SK-N-MC (cell line): ENCODE measurements at regions not wholly inside any gene's neighbourhood (a gene's known extent, or its start where the extent isn't known, plus 50 kb on each side); places are given as distances from the start of the nearest gene placed in this dataset.

Source experiments
- DNase-seq: peaks from one replicate; pipeline ENCODE4 v3.0.0-alpha.2; 2011; ENCODE audit warnings: low read depth, low spot score
- H3K27ac ChIP-seq: fragments of 200-600 bp; sonication (generic); 2 replicates; pipeline ENCODE4 v1.5.1; 2016; ENCODE audit warnings: mixed run types
- H3K36me3 ChIP-seq: fragments of 200-600 bp; sonication (generic); 2 replicates; pipeline ENCODE4 v1.6.1; 2017; ENCODE audit warnings: antibody characterized with exemption, low read length, mixed read lengths; ENCODE audit not compliant: insufficient read depth
- H3K4me3 ChIP-seq: fragments of 200-600 bp; sonication (generic); 2 replicates; pipeline ENCODE4 v1.5.1; 2016
- H3K9ac ChIP-seq: fragments of 200-600 bp; sonication (generic); 2 replicates; pipeline ENCODE4 v1.8.0; 2017; ENCODE audit warnings: mixed run types, mixed read lengths; ENCODE audit not compliant: insufficient read length
- H3K9me3 ChIP-seq: fragments of 200-600 bp; sonication (generic); 2 replicates; pipeline ENCODE4 v1.6.1; 2017; ENCODE audit warnings: low read depth, mild to moderate bottlenecking, antibody characterized with exemption, low read length, moderate library complexity, mixed read lengths
- EZH2 ChIP-seq: fragments of 200-600 bp; sonication (generic); IDR thresholded peaks from one replicate; pipeline ENCODE4 v1.6.1; 2017; ENCODE audit warnings: antibody characterized with exemption
- FOXP2 ChIP-seq: optimal IDR thresholded peaks from 2 replicates; pipeline ENCODE3; 2011; ENCODE audit warnings: mild to moderate bottlenecking, moderate library complexity; ENCODE audit not compliant: insufficient read depth; ENCODE audit errors: extremely low read length, control extremely low read depth
- POLR2AphosphoS5 ChIP-seq: IDR thresholded peaks from 2 replicates; pipeline ENCODE4 v1.6.1; 2012; ENCODE audit warnings: mild to moderate bottlenecking, low read depth, low read length, borderline replicate concordance

DNA sequence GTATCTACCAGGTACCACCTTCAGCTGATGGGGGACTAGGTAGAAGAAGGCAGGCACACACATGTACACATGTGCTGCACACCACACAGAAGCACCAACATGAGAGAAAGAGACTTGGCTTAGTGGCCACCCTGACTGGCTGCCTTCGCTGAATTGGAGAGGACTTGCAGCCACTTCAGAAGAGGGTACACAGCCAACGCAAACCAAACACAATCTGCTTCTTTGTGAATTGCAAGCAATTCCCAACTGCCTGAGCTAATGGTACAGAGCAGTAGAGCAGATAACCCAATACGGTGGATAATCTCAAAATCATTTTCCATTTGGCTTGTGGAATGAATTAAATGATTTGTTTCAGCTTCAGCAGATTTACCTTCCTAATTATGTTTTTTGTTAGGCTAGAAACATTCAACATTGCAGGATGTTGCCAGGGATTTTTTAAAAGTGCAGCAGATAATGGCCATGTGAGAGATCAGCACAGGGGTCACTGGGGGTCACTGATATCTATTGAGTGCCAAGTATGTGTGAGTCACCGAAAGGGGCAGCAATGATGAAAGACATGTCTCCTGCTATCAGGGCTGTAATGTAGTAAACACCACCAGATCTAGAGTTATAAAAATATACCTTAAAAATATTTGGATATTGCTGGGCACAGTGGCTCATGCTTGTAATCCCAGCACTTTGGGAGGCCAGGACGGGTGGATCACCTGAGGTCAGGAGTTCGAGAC is 652.6 kb downstream of the BCL11A start:
- no peak overlapping the region for H3K4me3 ChIP-seq
- TF ChIP-seq FOXP2 (no peak), EZH2 (no peak), POLR2AphosphoS5 (no peak)
- H3K27ac ChIP-seq = no peak overlapping the region
- H3K36me3 ChIP-seq = no peaks in the 10 kb centered on the region
- DNase-seq = no peak
- H3K9ac ChIP-seq = no peak overlapping the region
- no peaks in the 10 kb centered on the region for H3K9me3 ChIP-seq

DNA sequence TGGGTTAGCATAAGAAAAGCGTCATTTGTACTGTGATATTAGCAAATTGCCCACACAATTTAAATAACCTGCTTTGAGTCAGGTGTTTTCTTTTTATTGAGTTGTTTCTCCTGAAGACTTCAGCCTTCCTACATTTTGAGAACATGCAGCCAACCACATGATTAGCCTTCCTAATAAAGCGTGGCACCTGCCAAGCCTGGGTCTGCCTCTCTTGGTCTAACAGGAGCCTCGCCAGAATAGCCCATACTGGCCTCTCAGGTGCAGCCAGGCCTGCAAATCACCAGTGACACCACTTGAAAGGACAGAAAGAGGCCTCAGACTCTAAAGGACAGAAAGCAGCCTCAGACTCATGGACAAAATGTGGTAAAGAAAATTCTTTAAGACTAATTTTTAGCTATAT is 653.8 kb downstream of the BCL11A start:
- Histone ChIP-seq H3K9ac (no peak overlapping the region), H3K27ac (no peak overlapping the region), H3K36me3 (no peaks in the 10 kb centered on the region), H3K9me3 (no peaks in the 10 kb centered on the region), H3K4me3 (no peak overlapping the region)
- DNase-seq = no peak
- TF ChIP-seq FOXP2 = no peak
- no peak for TF ChIP-seq EZH2
- TF ChIP-seq POLR2AphosphoS5 = no peak

DNA sequence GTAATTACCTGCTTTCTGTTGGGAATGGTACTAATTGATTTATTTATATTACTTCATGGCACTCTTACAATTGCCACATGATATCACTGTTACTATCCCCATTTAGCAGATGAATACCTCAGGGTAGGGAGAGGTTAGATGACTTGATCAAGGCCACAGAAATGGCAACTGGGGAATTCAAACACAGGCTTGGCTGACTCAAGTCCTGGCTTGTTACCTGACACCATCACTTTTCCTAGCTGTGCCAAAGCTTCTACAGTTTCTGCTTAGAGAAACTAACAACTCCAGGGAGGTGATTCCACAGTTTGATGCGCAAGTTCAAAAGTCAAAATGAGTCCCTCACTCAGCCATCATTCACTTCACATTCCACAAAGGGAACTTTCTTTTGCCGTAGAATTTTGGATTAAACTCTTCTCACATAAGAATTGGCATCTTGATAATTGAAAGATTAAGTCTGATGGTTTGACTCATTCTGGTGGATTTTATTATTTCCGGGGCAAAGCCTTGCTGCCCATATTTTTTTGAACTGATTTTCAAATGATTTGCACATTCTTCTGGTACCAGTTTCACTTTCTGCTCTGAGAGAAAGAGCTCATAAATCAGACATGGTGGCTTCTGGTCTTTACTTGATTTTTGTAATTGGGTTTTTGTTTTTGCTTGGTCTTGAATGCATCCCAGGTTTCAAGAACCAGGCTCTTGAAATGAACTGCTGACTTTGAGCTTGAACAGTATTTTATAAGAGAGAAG is 656.8 kb downstream of the BCL11A start:
- no peaks in the 10 kb centered on the region for H3K9me3 ChIP-seq
- H3K4me3 ChIP-seq = no peak overlapping the region
- no peaks in the 10 kb centered on the region for H3K36me3 ChIP-seq
- TF ChIP-seq EZH2 = no peak
- TF ChIP-seq FOXP2 = no peak
- no peak for TF ChIP-seq POLR2AphosphoS5
- H3K27ac ChIP-seq = no peak overlapping the region
- H3K9ac ChIP-seq = no peak overlapping the region
- DNase-seq = no peak

DNA sequence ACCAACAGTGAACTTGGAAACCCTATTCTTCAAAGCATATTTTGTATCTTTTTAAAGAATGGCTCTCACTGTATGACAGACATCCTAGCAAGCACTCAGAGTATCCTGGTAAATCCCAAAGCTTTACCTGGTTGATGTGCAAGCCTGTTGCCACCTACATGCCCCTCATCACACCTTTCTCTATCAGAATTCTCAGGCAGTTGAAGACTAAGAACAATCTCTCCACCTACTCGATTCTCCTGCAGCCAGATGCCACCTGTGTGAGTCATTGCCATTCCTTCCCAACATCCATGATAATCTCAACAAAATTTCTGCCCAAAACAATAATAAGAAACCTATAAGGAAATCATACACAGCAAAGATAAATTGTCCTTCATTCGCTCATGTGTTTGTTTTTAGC is 659.8 kb downstream of the BCL11A start:
- TF ChIP-seq FOXP2 = no peak
- no peak for TF ChIP-seq EZH2
- no peak for TF ChIP-seq POLR2AphosphoS5
- H3K27ac ChIP-seq = no peak overlapping the region
- H3K9me3 ChIP-seq = no peaks in the 10 kb centered on the region
- no peak for DNase-seq
- no peak overlapping the region for H3K4me3 ChIP-seq
- no peaks in the 10 kb centered on the region for H3K36me3 ChIP-seq
- H3K9ac ChIP-seq = no peak overlapping the region

DNA sequence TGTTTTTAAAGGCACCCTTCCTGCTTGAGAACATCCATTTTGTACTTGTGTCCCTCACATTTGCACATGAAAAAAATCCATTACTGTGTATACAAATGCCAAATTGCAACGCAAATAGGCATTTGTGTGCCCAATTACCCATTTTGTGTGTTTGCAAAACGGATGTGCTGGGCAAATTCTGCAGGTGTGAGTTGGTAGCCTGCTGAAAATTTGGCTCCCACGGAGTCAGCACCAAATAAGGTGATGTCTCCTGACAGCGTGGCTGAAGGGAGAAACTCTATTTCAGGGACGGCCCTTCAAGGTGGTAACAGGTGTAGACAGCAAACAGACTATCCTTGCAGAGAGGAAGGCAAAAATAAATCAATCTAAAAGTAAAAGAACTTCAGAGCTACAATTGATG is 661.1 kb downstream of the BCL11A start:
- TF ChIP-seq FOXP2 (no peak), POLR2AphosphoS5 (no peak), EZH2 (no peak)
- no peak for DNase-seq

DNA sequence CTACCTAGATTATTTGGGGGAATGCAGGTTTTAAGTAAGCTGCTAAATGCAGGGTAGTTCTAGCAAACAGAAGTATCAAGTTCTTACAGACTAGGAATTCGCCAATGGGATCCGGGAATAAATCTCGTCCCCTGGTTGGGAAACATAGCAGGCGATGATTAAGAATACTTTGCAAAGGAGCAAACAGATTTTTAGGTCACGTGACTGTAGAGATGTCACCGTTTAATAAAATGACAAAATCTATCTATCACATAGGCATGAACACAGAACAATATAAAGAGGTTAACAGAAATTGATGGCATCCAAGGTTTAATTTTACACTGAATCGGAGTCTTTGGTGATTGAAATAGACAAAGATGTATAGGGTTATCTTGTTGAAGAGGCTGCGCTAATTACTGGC is 664.1 kb downstream of the BCL11A start:
- Histone ChIP-seq H3K4me3 (no peak overlapping the region), H3K9me3 (no peaks in the 10 kb centered on the region), H3K27ac (no peak overlapping the region), H3K36me3 (no peaks in the 10 kb centered on the region), H3K9ac (no peak overlapping the region)
- no peak for TF ChIP-seq POLR2AphosphoS5
- no peak for TF ChIP-seq EZH2
- no peak for TF ChIP-seq FOXP2
- no peak for DNase-seq

More for the DNA sequence above, 661.1 kb downstream of the BCL11A start:
- H3K9me3 ChIP-seq = no peaks in the 10 kb centered on the region
- no peaks in the 10 kb centered on the region for H3K36me3 ChIP-seq
- H3K4me3 ChIP-seq = no peak overlapping the region
- no peak overlapping the region for H3K9ac ChIP-seq
- H3K27ac ChIP-seq = no peak overlapping the region

- Histone ChIP-seq H3K9me3 (no peaks in the 10 kb centered on the region), H3K27ac (no peak overlapping the region), H3K9ac (no peak overlapping the region), H3K4me3 (no peak overlapping the region), H3K36me3 (no peaks in the 10 kb centered on the region)
- no peak for DNase-seq
- no peak for TF ChIP-seq POLR2AphosphoS5
- TF ChIP-seq EZH2 = no peak
- no peak for TF ChIP-seq FOXP2
Measured at GRCh38 chr2:59888706-59889105, 664.7 kb downstream of the BCL11A start.

GRCh38 chr2:59888015-59888414 is 665.4 kb downstream of the BCL11A start:
- no peak for DNase-seq
- Histone ChIP-seq H3K36me3 (no peaks in the 10 kb centered on the region), H3K27ac (no peak overlapping the region), H3K9me3 (no peaks in the 10 kb centered on the region), H3K4me3 (no peak overlapping the region), H3K9ac (no peak overlapping the region)
- TF ChIP-seq EZH2 (no peak), FOXP2 (no peak), POLR2AphosphoS5 (no peak)

DNA sequence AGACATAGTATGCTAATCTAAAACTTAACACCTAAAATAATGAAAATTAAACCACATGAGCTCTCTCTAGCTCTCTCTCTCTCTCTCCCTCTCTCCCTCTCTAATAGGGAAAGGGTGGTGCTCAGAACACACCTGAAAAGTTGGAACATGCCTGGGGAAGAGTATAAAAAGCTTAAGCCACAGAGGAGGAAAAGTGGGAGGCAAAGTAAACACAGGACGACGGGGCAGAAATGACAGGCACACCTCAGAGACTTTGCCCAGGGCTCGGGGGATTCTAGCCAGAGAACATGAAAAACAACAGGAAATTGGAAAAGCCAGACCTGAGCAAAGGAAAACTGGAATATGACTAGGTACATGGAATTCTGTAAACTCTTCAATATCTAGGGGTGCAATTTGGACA is 666.1 kb downstream of the BCL11A start:
- DNase-seq = no peak
- TF ChIP-seq POLR2AphosphoS5 = no peak
- Histone ChIP-seq H3K27ac (no peak overlapping the region), H3K4me3 (no peak overlapping the region), H3K9me3 (no peaks in the 10 kb centered on the region), H3K9ac (no peak overlapping the region), H3K36me3 (no peaks in the 10 kb centered on the region)
